ENCODE measurements at regions not wholly inside any gene's neighbourhood (a gene's known extent, or its start where the extent isn't known, plus 50 kb on each side); places are given as distances from the start of the nearest gene placed in this dataset.
A peak's percentile ranks its signal among the peaks of the same experiment; 100 is the strongest.
"Not testable (repeated sequence)": the region's sequence is repeated elsewhere in the genome, so short reads cannot be mapped to it uniquely, and the experiment has no call there.

DNA sequence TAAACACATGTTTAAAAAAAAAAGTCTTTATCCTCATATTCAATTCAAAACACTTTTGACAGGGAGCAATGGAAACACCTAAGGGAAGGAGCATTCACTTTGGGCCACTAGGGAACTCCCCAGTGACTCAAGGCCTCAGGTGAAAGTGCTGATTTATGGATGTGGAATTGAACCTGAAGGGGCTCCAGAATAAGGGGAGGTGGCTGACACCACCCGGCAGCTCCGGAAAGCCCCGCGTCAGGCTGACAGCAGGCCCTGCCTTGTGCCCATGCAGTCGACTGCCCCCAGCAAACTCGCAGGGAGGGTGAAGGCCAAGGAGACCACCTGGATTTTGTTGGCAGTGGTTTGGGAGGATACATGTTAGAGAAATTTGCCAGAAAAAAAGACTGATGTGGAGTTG, 275.3 kb upstream of the NCKAP5 start:
- no peak for DNase-seq

DNA sequence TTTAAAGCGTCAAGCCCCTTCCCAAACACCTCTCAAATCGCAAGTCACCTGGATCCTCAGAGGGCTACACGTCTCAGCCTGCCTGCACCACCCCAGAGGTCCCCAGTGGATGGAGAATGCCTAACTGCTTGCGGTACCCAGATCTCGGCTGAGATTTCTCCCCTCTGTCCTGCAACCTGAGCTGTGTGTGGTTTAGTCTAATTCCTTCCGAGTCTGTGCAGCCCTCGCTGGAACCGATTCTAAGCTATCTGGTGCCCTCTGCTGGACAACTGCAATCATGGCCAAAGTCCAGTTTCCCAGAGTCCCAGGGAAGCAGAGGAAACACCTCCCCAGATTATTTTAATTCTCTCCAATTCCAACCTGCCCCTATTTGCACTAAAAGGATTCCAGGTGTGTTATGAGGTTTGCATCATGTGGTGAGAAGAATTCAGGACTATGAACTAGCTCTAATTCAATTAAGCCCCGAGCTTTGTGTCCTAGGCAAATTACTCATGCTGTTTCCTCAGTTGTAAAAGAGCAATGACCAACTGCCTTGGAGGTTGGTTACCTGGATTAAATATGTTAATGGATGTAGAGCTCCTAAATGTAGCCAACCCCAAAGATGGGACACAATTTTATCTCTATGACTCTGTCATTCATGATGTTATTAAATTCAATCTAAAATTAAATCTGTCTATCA, 276.1 kb upstream of the NCKAP5 start:
- peak; percentile 35 for DNase-seq

- DNase-seq = no peak
Observed at GRCh38 chr2:133846476-133846875, 278.2 kb upstream of the NCKAP5 start.

DNA sequence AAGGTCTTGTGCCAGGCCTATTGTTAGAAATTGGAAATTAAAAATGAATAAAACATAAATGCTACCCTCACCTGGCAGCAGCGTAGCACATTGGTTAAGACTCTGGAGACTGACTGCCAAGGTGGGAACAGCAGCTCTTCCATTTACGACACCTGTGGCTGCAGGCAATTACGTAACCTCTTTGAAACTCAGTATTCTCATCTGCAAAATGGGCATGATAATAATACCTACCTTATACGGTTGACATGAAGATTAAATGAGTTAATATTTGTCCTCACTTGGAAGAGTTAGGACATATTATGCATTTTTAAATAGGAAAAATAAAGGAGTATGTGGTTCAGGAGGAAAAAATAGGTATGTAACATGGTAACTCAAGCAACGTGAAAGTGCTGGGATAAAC, 279.3 kb upstream of the NCKAP5 start:
- DNase-seq = no peak

GRCh38 chr2:133848111-133848649, 279.9 kb upstream of the NCKAP5 start:
- no peak for DNase-seq

DNA sequence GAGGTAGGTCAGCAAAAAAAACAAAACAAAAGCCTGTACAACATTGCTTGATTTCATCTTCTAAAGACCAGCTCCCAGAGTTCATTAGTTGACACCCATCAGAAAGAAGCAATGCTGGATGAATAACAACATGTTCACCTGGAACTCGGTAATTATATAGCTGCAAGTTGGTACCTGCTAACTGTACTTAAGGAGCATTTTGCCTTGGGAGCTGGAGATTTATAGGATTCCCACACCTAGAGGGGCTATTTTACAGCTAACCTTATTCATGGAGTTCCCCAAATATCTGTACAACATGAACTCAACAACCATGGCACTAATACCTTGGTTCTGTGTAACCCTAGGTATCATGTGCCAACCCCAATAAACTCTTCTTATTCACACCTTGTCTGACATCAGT, 281.1 kb upstream of the NCKAP5 start:
- DNase-seq = no peak

GRCh38 chr2:133854603-133855200, 286.4 kb upstream of the NCKAP5 start:
- no peak for DNase-seq

DNA sequence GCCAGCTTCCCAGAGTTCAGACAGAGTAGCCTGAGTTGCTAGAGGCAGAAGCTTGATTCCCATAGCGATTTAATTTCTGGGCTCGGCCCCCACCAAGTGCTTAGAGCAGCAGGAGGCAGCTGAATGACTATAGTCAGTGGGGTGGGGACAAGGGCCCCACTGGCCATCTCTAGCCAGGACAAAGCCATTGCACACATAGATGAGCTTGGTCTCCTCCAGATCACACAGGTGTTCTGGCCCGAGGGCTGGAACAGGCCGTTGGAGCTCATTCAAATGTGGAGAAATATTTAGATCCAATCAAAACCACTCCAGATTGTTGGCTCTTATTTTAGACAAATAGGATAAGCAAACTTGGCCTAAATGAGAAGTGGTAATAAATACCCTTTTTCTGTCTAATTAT, 287.3 kb upstream of the NCKAP5 start:
- no peak for DNase-seq

GRCh38 chr2:133856678-133857077, 288.4 kb upstream of the NCKAP5 start:
- DNase-seq = no peak

DNA sequence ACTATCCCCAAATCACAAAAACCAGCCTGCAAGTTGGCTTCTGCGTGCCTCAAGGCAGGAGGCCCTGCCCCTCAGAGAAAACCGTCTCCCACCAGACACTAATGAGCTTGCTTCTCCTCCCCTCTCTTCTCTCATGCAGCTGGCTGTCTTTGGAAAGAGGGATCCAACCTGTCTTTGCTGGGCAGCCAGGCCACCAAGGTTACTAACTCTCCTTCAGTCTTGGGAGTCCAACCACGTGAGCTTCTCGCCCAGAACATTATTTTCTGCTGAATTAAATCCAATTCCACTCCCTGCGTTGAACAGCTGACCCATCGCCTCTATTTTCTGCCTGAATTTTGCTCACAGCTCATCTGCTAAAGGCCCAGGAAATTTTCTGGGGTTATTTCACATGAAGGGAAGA, 291.3 kb upstream of the NCKAP5 start:
- DNase-seq = no peak

GRCh38 chr2:133862400-133862977, 294.2 kb upstream of the NCKAP5 start:
- DNase-seq = no peak

DNA sequence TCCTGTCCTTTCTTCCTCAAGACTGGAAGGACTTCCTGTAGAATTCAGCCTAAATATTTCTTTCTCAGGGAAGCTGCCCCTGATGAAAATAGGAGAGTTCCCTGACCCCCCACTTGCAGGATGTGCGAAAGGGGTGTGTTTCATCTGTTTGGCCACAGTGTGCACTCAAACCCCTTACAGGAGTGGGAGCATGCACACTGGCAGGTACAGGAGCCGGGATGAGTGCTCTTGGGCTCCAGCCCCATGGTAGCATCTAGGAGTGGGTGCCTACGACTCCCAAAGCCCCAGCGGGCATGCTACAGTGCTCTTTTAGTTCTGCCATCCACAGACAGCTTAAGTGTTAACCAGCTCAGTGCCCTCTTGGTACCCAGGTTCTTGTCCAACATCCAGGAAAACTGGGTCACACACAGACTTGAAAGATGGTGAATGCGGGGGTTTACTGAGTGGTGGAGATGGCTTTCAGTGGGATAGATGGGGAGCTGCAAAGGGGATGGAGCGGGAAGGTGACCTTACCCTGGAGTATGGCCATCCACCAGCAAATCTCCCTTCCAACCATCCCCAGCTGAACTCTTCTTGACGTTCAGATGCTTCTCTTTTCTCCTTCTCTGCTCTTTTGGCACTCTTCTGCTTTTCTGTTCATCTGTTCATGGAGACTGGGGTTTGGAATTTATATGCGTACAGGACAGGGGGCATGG, 295.0 kb upstream of the NCKAP5 start:
- no peak for DNase-seq

GRCh38 chr2:133865141-133865540, 296.9 kb upstream of the NCKAP5 start:
- no peak for DNase-seq

DNA sequence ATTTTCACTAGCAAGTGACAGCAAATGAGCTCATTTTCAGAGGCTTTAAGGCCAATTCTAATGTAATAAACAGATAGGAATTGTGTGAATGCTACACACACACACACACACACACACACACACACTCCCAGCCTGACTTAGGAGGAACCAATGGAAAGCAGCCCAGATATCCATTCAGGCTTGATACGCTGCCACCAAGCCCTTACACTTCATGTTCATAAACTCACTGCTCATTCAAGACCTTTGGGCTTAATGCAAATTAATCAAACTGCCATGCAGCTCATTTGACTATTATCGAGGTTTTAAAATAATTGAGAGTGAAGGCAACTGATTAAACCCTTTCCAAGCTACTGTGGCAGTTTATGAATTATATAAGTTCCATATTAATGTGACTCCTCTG, 298.9 kb upstream of the NCKAP5 start:
- DNase-seq = no peak

DNA sequence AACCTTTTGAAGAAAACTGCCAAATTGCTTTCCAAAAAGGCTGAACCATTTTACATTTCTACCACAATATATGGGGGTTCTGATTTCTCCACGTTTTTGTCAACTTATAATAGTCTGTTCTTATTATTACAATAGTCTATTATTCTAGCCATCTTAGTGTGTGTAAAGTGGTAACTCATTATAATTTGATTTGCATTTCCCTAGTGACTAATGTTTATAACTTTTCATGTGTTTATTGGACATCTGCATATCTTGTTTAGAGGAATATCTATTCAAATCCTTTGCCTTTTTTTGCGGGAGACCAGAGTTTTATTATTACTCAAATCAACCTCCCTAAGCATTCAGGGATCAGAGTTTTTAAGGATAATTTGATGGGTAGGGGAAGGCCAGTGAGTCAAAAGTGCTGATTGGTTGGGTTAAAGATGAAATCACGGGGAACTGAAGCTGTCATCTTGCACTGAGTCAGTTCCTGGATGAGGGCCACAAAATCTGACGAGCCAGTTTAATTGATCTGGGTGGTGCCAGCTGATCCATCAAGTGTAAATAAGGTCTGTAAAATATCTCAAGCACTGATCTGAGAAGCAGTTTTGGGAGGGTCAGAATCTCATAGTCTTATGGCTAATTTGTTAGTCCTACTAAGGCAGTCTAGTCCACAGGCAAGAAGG, 303.4 kb upstream of the NCKAP5 start:
- DNase-seq = no peak

- DNase-seq = no peak
Observed at GRCh38 chr2:133878326-133878725, 310.1 kb upstream of the NCKAP5 start.

GRCh38 chr2:133879703-133880102, 311.4 kb upstream of the NCKAP5 start:
- DNase-seq = no peak

DNA sequence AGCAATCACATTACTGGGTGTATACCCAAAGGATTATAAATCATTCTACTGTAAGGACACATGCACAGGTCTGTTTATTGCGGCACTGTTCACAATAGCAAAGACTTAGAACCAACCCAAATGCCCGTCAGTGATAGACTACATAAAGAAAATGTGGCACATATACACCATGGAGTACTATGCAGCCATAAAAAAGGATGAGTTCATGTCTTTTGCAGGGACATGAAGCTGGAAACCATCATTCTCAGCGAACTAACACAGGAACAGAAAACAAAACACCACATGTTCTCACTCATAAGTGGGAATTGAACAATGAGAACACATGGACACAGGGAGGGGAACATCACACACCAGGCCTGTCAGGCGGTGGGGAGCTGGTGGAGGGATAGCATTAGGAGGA, 313.9 kb upstream of the NCKAP5 start:
- not testable (repeated sequence) for DNase-seq

GRCh38 chr2:133884739-133885381, 316.6 kb upstream of the NCKAP5 start:
- DNase-seq = no peak

- DNase-seq = no peak
Observed at GRCh38 chr2:133885847-133886246, 317.6 kb upstream of the NCKAP5 start.

- peak; percentile 33 for DNase-seq
Observed at GRCh38 chr2:133886735-133887675, 318.7 kb upstream of the NCKAP5 start.

- no peak for DNase-seq
Observed at GRCh38 chr2:133887676-133888040, 319.4 kb upstream of the NCKAP5 start.

Data from stimulated activated CD4-positive, alpha-beta T cell treated with anti-CD3 and anti-CD28 coated beads, Interleukin-4, amount 100 ng/mL, for 1 hour (primary cell).